Omental fat pad (tissue), 3 donors: ENCODE measurements at regions not wholly inside any gene's neighbourhood (a gene's known extent, or its start where the extent isn't known, plus 50 kb on each side); places are given as distances from the start of the nearest gene placed in this dataset.

Experiments used
- ATAC-seq: fragments of 150-250 bp; one replicate; pipeline ENCODE4 v1.9.1; 2016; ENCODE audit warnings: mild to moderate bottlenecking, moderate library complexity; ENCODE audit not compliant: low FRiP score
- DNase-seq: peaks from one replicate; pipeline ENCODE4 v3.0.0-alpha.2; 2019; ENCODE audit warnings: low spot score
- TF ChIP-seq, protein P1 (sequence below), 3 donors: fragments of 450-650 bp; IDR thresholded peaks; one replicate each; pipeline ENCODE4 v1.5.1; 2016 to 2017; ENCODE audit warnings: antibody characterized with exemption in 3 of 3, mild to moderate bottlenecking in 3 of 3, moderate library complexity in 2 of 3

DNA sequence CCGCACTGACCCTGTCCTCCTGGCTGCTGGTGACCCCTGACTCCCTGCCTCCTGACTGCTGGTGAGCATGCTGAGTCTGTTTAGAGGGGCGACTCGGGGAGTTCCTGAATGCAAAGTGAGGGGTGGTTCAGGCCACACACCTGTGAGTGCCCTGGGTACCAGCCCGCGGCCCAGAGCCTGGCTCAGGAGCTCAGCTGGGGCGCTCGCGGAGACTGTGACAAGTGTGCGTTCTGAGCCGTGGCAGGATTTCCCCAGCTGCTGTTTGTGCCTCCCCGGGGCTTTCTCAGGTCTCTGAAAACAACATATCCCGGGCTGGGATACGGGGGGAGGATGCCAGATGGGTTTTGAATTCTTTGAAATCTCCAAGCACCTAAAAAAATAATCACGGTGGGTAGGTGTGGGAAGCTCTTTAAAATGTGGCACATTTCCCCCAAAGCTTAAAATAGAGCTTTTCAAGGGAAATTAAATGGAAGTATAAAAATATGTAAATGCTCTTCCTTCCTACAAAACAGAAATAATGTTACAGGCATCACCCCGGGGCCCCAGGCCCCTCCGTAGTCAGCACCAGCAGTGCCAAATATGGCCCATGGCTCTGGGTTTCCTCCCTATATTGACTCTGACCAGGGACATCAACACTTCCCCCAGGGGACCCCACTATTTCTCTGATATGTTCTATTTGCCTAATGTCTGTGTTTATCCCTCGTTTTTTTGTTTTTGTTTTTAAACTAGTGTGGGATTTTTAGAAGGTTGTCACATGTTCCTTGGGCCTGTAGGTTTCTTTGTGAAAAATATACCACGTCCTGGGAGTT is 49.9 kb upstream of the TAGAP start:
- ATAC-seq (no peak), DNase-seq (no peak)
- TF ChIP-seq, protein P1, sequence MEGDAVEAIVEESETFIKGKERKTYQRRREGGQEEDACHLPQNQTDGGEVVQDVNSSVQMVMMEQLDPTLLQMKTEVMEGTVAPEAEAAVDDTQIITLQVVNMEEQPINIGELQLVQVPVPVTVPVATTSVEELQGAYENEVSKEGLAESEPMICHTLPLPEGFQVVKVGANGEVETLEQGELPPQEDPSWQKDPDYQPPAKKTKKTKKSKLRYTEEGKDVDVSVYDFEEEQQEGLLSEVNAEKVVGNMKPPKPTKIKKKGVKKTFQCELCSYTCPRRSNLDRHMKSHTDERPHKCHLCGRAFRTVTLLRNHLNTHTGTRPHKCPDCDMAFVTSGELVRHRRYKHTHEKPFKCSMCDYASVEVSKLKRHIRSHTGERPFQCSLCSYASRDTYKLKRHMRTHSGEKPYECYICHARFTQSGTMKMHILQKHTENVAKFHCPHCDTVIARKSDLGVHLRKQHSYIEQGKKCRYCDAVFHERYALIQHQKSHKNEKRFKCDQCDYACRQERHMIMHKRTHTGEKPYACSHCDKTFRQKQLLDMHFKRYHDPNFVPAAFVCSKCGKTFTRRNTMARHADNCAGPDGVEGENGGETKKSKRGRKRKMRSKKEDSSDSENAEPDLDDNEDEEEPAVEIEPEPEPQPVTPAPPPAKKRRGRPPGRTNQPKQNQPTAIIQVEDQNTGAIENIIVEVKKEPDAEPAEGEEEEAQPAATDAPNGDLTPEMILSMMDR (IDR thresholded peaks at IDR 0.05): no peak
